Activated naive CD8-positive, alpha-beta T cell treated with anti-CD3 and anti-CD28 coated beads for 36 hours (primary cell): ENCODE measurements at regions not wholly inside any gene's neighbourhood (a gene's known extent, or its start where the extent isn't known, plus 50 kb on each side); places are given as distances from the start of the nearest gene placed in this dataset.

Source experiments
- DNase-seq: peaks from one replicate; pipeline ENCODE4 v3.0.0; 2021
- H3K27ac Mint-ChIP-seq: one replicate; pipeline ENCODE4 v1.8.0; 2022; ENCODE audit warnings: mild to moderate bottlenecking, moderate library complexity, mixed read lengths
- H3K27me3 Mint-ChIP-seq: one replicate; pipeline ENCODE4 v1.8.0; 2022; ENCODE audit warnings: mild to moderate bottlenecking, mixed read lengths
- H3K36me3 Mint-ChIP-seq: one replicate; pipeline ENCODE4 v1.8.0; 2021; ENCODE audit warnings: mild to moderate bottlenecking, mixed read lengths
- H3K4me1 Mint-ChIP-seq: one replicate; pipeline ENCODE4 v1.8.0; 2021; ENCODE audit warnings: mixed read lengths
- H3K4me3 Mint-ChIP-seq: one replicate; pipeline ENCODE4 v1.8.0; 2022; ENCODE audit warnings: mild to moderate bottlenecking, moderate library complexity, mixed read lengths
- H3K9me3 Mint-ChIP-seq: one replicate; pipeline ENCODE4 v1.8.0; 2022; ENCODE audit warnings: mixed read lengths

DNA sequence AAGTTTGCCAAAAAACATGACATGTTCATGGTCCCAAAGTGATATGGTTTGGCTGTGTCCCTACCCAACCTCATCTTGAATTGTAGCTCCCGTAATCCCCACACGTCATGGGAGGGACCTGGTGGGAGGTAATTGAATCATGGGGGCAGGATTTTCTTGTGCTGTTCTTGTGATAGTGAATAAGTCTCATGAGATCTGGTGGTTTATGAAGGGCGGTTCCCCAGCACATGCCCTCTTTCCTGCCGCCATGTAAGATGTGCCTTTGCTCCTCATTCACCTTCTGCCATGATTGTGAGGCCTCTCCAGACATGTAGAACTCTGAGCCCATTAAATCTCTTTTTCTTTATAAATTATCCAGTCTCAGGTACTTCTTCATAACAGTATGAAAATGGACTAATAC is 322.1 kb downstream of the MED10 start:
- Mint-ChIP-seq H3K9me3 (no peaks in the 10 kb centered on the region), H3K36me3 (no peaks in the 10 kb centered on the region), H3K4me3 (no peak overlapping the region), H3K27ac (no peak overlapping the region), H3K27me3 (peaks cover 4% of the 10 kb centered on the region), H3K4me1 (no peaks in the 10 kb centered on the region)
- DNase-seq, result no peak

DNA sequence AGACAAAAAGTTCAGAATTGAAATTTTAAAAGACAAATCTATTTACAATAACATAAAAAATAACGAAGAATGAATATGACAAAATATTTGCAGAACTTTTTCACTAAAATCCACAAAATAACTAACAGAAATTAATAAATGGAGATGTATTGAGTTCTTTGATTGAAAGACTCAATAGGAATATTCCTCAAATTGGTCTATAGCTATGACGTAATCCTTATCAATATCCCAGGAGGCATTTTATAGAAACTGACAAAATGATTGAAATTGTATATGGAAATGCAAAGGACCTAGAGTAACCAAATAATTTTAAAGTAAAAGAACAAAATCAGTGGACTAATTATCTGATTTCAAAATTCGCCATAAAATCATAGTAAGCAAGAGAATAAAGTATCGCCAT is 328.7 kb downstream of the MED10 start:
- DNase-seq, result no peak
- Mint-ChIP-seq H3K4me3 (no peak overlapping the region), H3K9me3 (no peaks in the 10 kb centered on the region), H3K36me3 (no peaks in the 10 kb centered on the region), H3K27me3 (peaks cover 4% of the 10 kb centered on the region), H3K4me1 (no peaks in the 10 kb centered on the region), H3K27ac (no peak overlapping the region)

GRCh38 chr5:6048746-6049145 is 329.6 kb downstream of the MED10 start:
- Mint-ChIP-seq H3K4me3 (no peak overlapping the region), H3K27ac (no peak overlapping the region), H3K36me3 (no peaks in the 10 kb centered on the region), H3K9me3 (no peaks in the 10 kb centered on the region), H3K27me3 (peaks cover 4% of the 10 kb centered on the region), H3K4me1 (no peaks in the 10 kb centered on the region)
- DNase-seq, result no peak

- DNase-seq, result no peak
- Mint-ChIP-seq H3K27me3 (no peaks in the 10 kb centered on the region), H3K4me3 (no peak overlapping the region), H3K4me1 (no peaks in the 10 kb centered on the region), H3K36me3 (no peaks in the 10 kb centered on the region), H3K27ac (no peak overlapping the region), H3K9me3 (no peaks in the 10 kb centered on the region)
These were observed 331.9 kb downstream of the MED10 start for GRCh38 chr5:6046296-6046967.

DNA sequence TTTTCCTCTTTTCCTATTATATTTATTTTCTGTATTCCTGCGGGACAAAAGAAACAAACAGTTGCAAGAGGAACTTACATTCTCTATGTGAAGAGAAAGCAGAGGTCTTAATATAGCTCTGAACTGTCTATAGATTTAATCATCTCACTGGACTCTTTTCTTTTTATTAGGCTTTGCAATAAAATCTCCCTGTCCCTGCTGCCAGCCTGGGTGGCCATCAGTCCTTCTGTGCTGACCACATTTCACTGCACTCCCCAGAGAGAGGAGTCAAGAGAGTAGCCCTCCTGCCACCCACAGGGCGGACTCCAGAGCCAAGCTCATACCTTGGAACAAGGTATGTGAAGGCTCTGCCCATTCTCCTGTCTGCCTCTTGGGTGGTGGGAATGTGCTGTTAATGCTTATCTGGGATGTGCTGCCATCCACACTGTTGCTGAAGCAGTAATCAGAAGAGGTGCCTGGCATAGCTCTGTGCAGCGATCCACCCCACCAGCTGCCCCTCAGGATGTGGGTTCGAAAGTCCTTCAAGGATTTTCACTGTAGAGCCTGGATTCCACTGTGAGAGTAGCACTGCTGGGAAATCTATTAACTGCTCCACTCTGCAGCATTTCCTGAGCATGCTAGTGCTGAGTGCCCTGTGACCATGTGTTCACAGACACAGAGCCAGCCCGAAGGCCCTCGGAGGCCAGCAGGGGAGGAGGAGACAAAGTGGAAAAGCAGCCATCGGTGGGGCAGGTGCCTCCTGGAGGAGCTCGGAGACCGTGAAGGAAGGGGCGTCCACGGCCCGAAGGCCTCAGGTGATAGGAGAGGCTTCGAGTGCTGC is 334.6 kb downstream of the MED10 start:
- Mint-ChIP-seq H3K27ac (no peak overlapping the region), H3K36me3 (no peaks in the 10 kb centered on the region), H3K4me1 (no peaks in the 10 kb centered on the region), H3K27me3 (no peaks in the 10 kb centered on the region), H3K9me3 (no peaks in the 10 kb centered on the region), H3K4me3 (no peak overlapping the region)
- DNase-seq, result no peak

GRCh38 chr5:6041977-6042550 is 336.3 kb downstream of the MED10 start:
- H3K36me3 Mint-ChIP-seq, result no peaks in the 10 kb centered on the region
- H3K9me3 Mint-ChIP-seq, result no peaks in the 10 kb centered on the region
- no peak overlapping the region for H3K27ac Mint-ChIP-seq
- no peak for DNase-seq
- H3K4me1 Mint-ChIP-seq, result no peaks in the 10 kb centered on the region
- no peaks in the 10 kb centered on the region for H3K27me3 Mint-ChIP-seq
- H3K4me3 Mint-ChIP-seq, result no peak overlapping the region

GRCh38 chr5:6039111-6039510 is 339.2 kb downstream of the MED10 start:
- DNase-seq, result no peak
- no peaks in the 10 kb centered on the region for H3K9me3 Mint-ChIP-seq
- H3K27me3 Mint-ChIP-seq, result no peaks in the 10 kb centered on the region
- H3K27ac Mint-ChIP-seq, result no peak overlapping the region
- H3K36me3 Mint-ChIP-seq, result no peaks in the 10 kb centered on the region
- no peaks in the 10 kb centered on the region for H3K4me1 Mint-ChIP-seq
- H3K4me3 Mint-ChIP-seq, result no peak overlapping the region

DNA sequence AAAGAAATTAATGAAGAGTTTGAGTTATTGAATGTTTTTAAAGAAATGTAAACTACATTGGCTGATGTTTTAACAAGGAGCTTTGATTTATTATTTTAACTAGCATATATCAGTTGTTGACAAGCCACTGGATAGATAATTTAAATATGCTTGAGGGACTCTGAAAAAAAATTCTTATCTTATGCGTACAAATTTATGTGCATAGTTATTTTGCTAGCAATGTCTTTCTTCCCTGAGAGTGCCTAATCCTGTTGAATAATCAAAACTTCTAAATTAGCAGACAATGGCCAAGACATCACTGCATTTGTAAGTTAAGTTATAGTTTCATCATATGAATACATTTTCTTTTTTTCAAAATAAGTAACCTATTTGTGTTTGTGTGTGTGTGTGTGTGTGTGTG is 342.3 kb downstream of the MED10 start:
- H3K4me1 Mint-ChIP-seq, result no peaks in the 10 kb centered on the region
- no peak for DNase-seq
- H3K27ac Mint-ChIP-seq, result no peak overlapping the region
- H3K4me3 Mint-ChIP-seq, result no peak overlapping the region
- H3K9me3 Mint-ChIP-seq, result no peaks in the 10 kb centered on the region
- H3K36me3 Mint-ChIP-seq, result no peaks in the 10 kb centered on the region
- no peaks in the 10 kb centered on the region for H3K27me3 Mint-ChIP-seq

GRCh38 chr5:6029811-6030271 is 348.5 kb downstream of the MED10 start:
- no peaks in the 10 kb centered on the region for H3K36me3 Mint-ChIP-seq
- H3K4me3 Mint-ChIP-seq, result no peak overlapping the region
- no peak for DNase-seq
- H3K9me3 Mint-ChIP-seq, result no peaks in the 10 kb centered on the region
- H3K27ac Mint-ChIP-seq, result no peak overlapping the region
- no peaks in the 10 kb centered on the region for H3K4me1 Mint-ChIP-seq
- no peaks in the 10 kb centered on the region for H3K27me3 Mint-ChIP-seq

DNA sequence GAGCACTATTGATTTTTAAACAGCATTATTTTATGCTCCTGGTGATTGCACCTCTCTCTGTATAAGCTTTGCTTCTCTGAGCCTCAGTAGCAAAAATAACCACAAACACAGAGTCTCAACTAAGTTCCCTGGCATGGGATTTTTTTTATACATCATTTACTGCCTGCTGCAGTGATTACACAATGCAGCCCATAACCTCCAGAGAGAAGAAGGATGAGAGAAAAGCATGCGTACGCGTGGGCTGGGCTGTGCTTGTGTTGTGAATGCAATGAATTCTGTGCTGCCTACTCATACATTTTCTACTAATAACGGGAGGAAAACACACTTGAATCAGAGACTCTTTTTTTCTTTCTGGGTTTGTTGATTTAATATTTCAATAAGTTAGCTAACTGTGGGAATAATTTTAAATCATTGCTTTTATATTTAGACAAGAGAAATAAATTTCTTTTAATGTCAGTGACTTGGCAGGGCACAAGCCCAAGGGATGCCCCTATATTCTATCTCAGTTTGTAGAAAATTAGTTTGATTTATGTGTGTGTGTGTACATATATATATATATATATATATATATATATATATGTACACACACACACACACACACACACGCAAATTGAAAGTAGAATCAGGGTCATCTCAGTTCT is 351.5 kb downstream of the MED10 start:
- no peak overlapping the region for H3K4me3 Mint-ChIP-seq
- H3K27me3 Mint-ChIP-seq, result no peaks in the 10 kb centered on the region
- H3K4me1 Mint-ChIP-seq, result no peaks in the 10 kb centered on the region
- no peaks in the 10 kb centered on the region for H3K9me3 Mint-ChIP-seq
- H3K27ac Mint-ChIP-seq, result no peak overlapping the region
- no peak for DNase-seq
- H3K36me3 Mint-ChIP-seq, result no peaks in the 10 kb centered on the region

DNA sequence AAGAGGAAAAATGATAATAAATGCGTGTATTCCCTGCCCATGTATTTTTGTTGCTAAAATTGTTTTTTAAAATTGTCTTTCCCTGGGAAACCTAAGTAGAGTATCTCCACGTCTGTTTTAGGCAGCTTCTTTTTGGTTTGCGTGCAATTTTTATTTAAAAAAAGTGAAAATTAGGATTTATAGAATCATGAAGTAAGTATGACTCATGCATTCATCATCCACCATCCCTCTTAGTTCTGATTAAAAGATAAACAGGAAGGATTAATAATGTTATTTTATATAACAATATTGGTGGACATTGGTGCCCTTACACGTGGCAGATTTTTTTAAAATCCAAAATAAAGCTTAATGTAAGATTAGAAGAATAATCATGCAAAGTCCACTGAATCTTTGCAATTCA is 358.7 kb downstream of the MED10 start:
- Mint-ChIP-seq H3K36me3 (no peaks in the 10 kb centered on the region), H3K4me1 (no peaks in the 10 kb centered on the region), H3K9me3 (no peaks in the 10 kb centered on the region), H3K27ac (no peak overlapping the region), H3K4me3 (no peak overlapping the region), H3K27me3 (no peaks in the 10 kb centered on the region)
- no peak for DNase-seq

GRCh38 chr5:6013506-6013905 is 364.8 kb downstream of the MED10 start:
- no peak for DNase-seq
- Mint-ChIP-seq H3K4me1 (no peaks in the 10 kb centered on the region), H3K27ac (no peak overlapping the region), H3K36me3 (no peaks in the 10 kb centered on the region), H3K9me3 (peaks cover 3% of the 10 kb centered on the region), H3K4me3 (no peak overlapping the region), H3K27me3 (peaks cover 3% of the 10 kb centered on the region)

DNA sequence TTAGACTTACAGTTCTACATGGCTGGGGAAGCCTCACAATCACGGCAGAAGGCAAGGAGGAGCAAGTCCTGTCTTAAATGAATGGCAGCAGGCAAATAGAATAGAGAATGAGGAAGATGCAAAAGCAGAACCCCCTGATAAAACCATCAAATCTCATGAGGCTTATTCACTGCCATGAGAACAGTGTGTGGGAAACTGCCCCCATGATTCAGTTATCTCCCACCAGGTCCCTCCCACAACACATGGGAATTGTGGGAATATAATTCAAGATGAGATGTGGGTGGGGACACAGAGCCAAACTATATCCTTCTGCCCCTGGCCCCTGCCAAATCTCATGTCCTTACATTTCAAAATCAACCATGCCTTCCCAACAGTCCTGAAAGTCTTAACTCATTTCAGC is 367.1 kb downstream of the MED10 start:
- no peaks in the 10 kb centered on the region for H3K36me3 Mint-ChIP-seq

DNA sequence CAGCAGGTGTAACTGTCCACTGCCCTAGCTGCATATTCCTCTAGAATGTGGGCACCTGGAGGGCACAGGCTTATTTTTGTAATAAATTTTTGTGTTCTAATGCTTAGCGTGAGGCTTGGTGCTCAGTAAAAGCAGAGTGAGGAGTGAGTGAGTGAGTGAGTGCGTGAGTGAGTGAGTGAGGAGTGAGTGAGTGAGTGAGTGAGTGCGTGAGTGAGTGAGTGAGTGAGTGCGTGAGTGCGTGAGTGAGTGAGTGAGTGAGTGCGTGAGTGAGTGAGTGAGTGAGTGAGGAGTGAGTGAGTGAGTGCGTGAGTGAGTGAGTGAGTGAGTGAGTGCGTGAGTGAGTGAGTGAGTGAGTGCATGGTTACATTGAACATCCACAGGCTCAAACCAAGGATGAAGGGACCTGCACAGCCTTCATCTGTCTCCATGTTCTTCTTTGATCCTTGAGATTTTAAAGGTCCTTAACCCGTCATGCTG is 371.5 kb downstream of the MED10 start:
- H3K36me3 Mint-ChIP-seq, result no peaks in the 10 kb centered on the region
- peaks cover 3% of the 10 kb centered on the region for H3K27me3 Mint-ChIP-seq
- H3K27ac Mint-ChIP-seq, result no peak overlapping the region
- peaks cover 2% of the 10 kb centered on the region for H3K9me3 Mint-ChIP-seq
- H3K4me3 Mint-ChIP-seq, result no peak overlapping the region
- H3K4me1 Mint-ChIP-seq, result no peaks in the 10 kb centered on the region
- no peak for DNase-seq

More for the DNA sequence above, 367.1 kb downstream of the MED10 start:
- DNase-seq, result no peak
- peaks cover 3% of the 10 kb centered on the region for H3K27me3 Mint-ChIP-seq
- H3K4me1 Mint-ChIP-seq, result no peaks in the 10 kb centered on the region
- H3K9me3 Mint-ChIP-seq, result peaks cover 3% of the 10 kb centered on the region
- H3K4me3 Mint-ChIP-seq, result no peak overlapping the region
- H3K27ac Mint-ChIP-seq, result no peak overlapping the region
